ENCODE measurements at regions not wholly inside any gene's neighbourhood (a gene's known extent, or its start where the extent isn't known, plus 50 kb on each side); places are given as distances from the start of the nearest gene placed in this dataset.

GRCh38 chr20:60576236-60576635, 618.0 kb downstream of the CDH26 start:
- no peak for DNase-seq (ENCODE audit: low read depth in 2 of 2)

- DNase-seq (ENCODE audit: low read depth in 2 of 2) = no peak
Measured at GRCh38 chr20:60579941-60580515, 621.8 kb downstream of the CDH26 start.

- DNase-seq (ENCODE audit: low read depth in 2 of 2) = no peak
Measured at GRCh38 chr20:60581606-60582115, 623.4 kb downstream of the CDH26 start.

- DNase-seq (ENCODE audit: low read depth in 2 of 2) = no peak
Measured at GRCh38 chr20:60583741-60584140, 625.5 kb downstream of the CDH26 start.

GRCh38 chr20:60584221-60584620, 626.0 kb downstream of the CDH26 start:
- DNase-seq (ENCODE audit: low read depth in 2 of 2) = no peak

- DNase-seq (ENCODE audit: low read depth in 2 of 2) = no peak
Measured at GRCh38 chr20:60585651-60586050, 627.4 kb downstream of the CDH26 start.

DNA sequence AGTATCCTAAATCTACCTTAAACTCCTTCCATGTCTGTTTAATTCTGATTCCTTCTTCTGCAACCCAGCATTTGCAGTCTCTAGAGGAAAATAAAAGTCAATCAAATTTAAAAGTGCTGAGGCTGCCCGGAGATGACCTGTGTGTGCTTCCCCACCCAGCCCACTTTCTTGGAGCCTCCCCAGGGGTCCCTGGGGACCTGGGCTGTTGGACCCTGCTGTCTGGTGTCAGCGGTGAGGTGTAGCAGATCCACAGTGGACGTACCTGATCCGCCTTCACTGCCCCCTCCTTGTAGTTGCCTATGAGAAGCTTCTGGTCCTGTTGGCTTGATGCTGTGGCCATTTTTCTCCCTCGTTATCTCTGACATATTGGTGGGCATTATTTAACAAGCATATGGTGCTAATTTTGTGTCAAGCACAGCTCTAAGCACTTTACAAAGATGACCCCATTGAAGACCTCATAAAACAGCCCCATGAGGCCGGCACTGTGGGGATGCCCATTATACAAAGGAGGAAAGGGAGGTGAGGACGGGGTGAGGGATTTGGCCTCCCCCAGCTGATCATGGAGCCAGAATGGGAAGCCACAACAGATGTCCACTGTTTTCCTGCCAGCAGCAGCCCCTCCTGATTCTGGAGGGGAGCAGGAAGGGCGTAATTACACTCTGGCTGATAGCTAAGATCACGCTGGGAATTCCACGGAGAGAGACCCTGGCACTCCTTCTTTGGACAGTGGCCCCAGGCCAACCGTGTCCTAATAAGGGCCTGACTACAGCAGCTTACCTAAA, 628.2 kb downstream of the CDH26 start:
- no peak for DNase-seq (ENCODE audit: low read depth in 2 of 2)

GRCh38 chr20:60587986-60588385, 629.8 kb downstream of the CDH26 start:
- DNase-seq (ENCODE audit: low read depth in 2 of 2) = no peak

DNA sequence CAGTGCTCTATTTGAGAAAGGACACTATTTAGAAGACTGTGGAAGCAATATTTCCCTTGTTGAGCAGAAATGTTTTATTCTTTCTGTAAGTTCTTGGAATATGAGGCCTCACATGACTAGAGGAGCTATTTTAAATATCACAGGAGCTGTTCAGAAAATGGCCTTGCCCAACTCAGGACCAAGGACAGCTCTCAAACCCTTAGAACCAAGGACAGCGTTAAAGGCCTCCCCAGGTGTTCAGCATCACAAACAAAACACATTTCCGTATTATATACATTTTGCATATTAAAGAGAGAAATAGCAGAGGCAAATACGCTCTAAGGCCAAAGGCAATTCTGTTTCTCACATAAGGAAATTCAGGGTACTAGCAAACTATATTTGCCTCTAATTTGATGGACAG, 631.4 kb downstream of the CDH26 start:
- DNase-seq (ENCODE audit: low read depth in 2 of 2) = no peak

- no peak for DNase-seq (ENCODE audit: low read depth in 2 of 2)
Measured at GRCh38 chr20:60591172-60591799, 633.1 kb downstream of the CDH26 start.

DNA sequence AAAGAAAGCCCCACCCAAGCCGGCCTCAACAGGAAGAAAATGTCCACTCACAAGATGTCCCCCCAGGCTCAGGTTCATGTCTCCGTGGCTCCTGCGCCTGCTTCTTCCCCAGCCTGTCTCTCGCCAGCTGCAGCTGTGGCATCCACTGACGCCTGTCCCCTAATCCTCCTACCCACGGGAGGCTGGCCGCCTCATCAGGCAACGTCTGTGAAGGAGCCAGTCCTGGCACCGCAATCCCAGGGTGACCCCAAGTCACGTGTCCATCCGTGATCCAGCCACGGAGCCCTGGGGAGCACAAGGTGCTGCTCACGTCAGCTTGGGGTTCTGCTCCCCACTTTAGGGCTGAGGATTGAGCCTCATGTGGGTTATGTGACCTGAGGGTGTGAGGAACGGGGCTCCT, 640.3 kb downstream of the CDH26 start:
- no peak for DNase-seq (ENCODE audit: low read depth in 2 of 2)

- no peak for DNase-seq (ENCODE audit: low read depth in 2 of 2)
Measured at GRCh38 chr20:60599381-60599780, 641.2 kb downstream of the CDH26 start.

GRCh38 chr20:60600036-60600435, 641.8 kb downstream of the CDH26 start:
- DNase-seq (ENCODE audit: low read depth in 2 of 2) = no peak

GRCh38 chr20:60624066-60624465, 628.0 kb upstream of the CDH4 start:
- DNase-seq (ENCODE audit: low read depth in 2 of 2) = no peak

- DNase-seq (ENCODE audit: low read depth in 2 of 2) = no peak
Measured at GRCh38 chr20:60627751-60628565, 624.1 kb upstream of the CDH4 start.

DNA sequence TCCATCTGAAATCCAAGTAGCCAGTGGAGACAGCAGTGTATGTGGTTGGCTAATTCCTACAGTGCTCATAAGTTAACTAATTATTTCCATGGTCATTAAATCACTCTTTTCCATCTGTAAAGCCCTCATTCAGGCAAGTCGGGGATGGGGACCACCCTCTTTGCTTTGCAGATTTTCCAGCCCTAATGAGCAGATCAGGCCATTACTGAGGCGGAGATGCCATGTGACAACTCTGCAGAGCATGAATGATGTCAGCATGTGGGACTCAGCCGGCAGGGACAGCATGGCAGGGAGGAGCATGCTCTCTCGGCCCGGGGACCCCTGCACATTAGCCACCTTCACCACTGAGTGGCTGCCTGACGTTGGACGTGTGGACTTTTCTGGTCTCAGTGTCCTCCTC, 623.3 kb upstream of the CDH4 start:
- no peak for DNase-seq (ENCODE audit: low read depth in 2 of 2)

- no peak for DNase-seq (ENCODE audit: low read depth in 2 of 2)
Measured at GRCh38 chr20:60629206-60629605, 622.9 kb upstream of the CDH4 start.

DNA sequence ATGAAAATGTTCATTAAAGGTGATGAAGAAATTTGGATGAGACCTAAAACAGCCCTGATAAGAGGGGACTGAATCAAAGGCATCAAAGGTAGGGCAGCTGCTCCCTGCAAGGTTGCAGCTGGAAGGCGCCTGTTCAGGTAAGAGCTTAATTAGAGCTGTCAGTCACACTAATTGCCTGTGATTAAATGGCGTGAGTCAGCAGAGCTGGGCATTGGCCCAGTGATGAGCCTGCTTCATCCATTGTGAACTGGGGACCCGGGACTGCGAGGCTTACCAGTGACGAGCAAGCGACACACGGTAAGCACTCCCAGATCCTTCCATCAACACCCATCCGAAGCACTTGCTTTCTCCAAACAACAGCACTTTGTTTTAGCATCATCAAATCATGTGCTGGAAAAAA, 621.5 kb upstream of the CDH4 start:
- DNase-seq (ENCODE audit: low read depth in 2 of 2) = no peak

GRCh38 chr20:60631585-60632287, 620.3 kb upstream of the CDH4 start:
- no peak for DNase-seq (ENCODE audit: low read depth in 2 of 2)

DNA sequence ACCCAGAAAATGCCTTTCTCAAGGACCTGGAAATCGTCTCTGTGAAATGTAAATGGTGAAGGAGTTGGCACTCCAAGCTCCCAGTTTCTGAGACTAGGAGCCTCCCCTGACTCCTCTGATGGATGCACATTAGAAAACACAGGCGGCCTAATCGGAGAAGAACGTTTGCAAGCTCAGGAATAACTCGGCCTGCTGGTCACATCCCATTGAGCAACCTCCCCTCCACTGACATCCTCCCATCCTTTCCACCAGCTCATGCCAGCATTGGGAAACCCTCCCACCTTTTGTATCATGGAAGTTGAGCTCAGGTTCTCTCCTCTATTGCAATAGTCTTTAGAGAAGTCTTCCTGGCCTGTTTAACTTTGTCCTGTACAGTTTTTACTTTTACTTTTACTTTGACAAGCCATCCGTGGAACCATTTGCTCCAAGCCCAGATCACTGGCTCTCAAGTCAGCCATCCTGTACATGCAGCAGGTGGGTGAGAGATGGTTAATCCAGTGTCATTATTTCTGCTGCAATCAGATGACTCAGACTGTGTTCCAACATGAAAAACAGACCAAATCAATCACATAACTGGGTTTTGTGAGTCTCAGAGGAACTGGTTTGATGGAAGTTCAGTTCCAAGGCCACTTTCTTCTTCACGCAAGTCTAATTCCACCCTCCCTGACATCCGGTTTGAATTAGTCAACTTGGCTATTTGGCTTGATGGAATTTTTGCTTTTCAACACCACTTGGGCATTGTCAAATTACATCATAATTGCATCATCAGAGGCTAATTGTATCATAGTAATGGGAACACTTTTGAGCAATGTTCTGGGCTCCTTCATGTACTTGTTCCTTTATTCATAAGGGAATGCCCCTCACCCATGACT, 619.4 kb upstream of the CDH4 start:
- DNase-seq (ENCODE audit: low read depth in 2 of 2) = no peak
